HG02840 (cell line): ENCODE measurements at regions not wholly inside any gene's neighbourhood (a gene's known extent, or its start where the extent isn't known, plus 50 kb on each side); places are given as distances from the start of the nearest gene placed in this dataset.
"Not testable (repeated sequence)": the region's sequence is repeated elsewhere in the genome, so short reads cannot be mapped to it uniquely, and the experiment has no call there.

Experiments used
- ATAC-seq: cut with Tn5 transposase; IDR thresholded peaks from one replicate; pipeline ENCODE4 v1.9.1; 2021; ENCODE audit warnings: mild to moderate bottlenecking, moderate library complexity, moderate number of reproducible peaks; ENCODE audit not compliant: unreplicated experiment, low FRiP score

- ATAC-seq, result no peak
Measured at GRCh38 chr5:166725593-166725992, 1565.9 kb upstream of the WWC1 start.

- no peak for ATAC-seq
Measured at GRCh38 chr5:166726406-166726805, 1565.0 kb upstream of the WWC1 start.

GRCh38 chr5:166742951-166743350 lies 1548.5 kb upstream of the WWC1 start:
- not testable (repeated sequence) for ATAC-seq

GRCh38 chr5:166746506-166746905 lies 1544.9 kb upstream of the WWC1 start:
- ATAC-seq, result no peak

- ATAC-seq, result no peak
Measured at GRCh38 chr5:166750376-166750775, 1541.1 kb upstream of the WWC1 start.

- ATAC-seq, result no peak
Measured at GRCh38 chr5:166758151-166758550, 1533.3 kb upstream of the WWC1 start.

GRCh38 chr5:166767858-166768257 lies 1523.6 kb upstream of the WWC1 start:
- no peak for ATAC-seq

GRCh38 chr5:166768536-166768935 lies 1522.9 kb upstream of the WWC1 start:
- ATAC-seq, result no peak

GRCh38 chr5:166772770-166773169 lies 1518.7 kb upstream of the WWC1 start:
- no peak for ATAC-seq

- ATAC-seq, result no peak
Measured at GRCh38 chr5:166781737-166782136, 1509.7 kb upstream of the WWC1 start.

- ATAC-seq, result no peak
Measured at GRCh38 chr5:166784545-166785078, 1506.8 kb upstream of the WWC1 start.

GRCh38 chr5:166786178-166786577 lies 1505.3 kb upstream of the WWC1 start:
- ATAC-seq, result no peak

GRCh38 chr5:166786889-166787288 lies 1504.6 kb upstream of the WWC1 start:
- ATAC-seq, result no peak

- ATAC-seq, result no peak
Measured at GRCh38 chr5:166788050-166788449, 1503.4 kb upstream of the WWC1 start.

- ATAC-seq, result no peak
Measured at GRCh38 chr5:166795756-166796155, 1495.7 kb upstream of the WWC1 start.

GRCh38 chr5:166803058-166803457 lies 1488.4 kb upstream of the WWC1 start:
- ATAC-seq, result no peak

GRCh38 chr5:166804223-166804622 lies 1487.2 kb upstream of the WWC1 start:
- not testable (repeated sequence) for ATAC-seq

GRCh38 chr5:166804693-166805092 lies 1486.8 kb upstream of the WWC1 start:
- ATAC-seq, result not testable (repeated sequence)

- ATAC-seq, result not testable (repeated sequence)
Measured at GRCh38 chr5:166810093-166810658, 1481.3 kb upstream of the WWC1 start.

- ATAC-seq, result no peak
Measured at GRCh38 chr5:166810721-166811120, 1480.7 kb upstream of the WWC1 start.

- ATAC-seq, result no peak
Measured at GRCh38 chr5:166823360-166823759, 1468.1 kb upstream of the WWC1 start.

- ATAC-seq, result no peak
Measured at GRCh38 chr5:166834246-166834645, 1457.2 kb upstream of the WWC1 start.

- no peak for ATAC-seq
Measured at GRCh38 chr5:166845044-166845443, 1446.4 kb upstream of the WWC1 start.
